ENCODE measurements at regions not wholly inside any gene's neighbourhood (a gene's known extent, or its start where the extent isn't known, plus 50 kb on each side); places are given as distances from the start of the nearest gene placed in this dataset.

- TF ChIP-seq CTCF (IDR thresholded peaks at IDR 0.05 in 8 of 11, conservative IDR thresholded peaks at IDR 0.05 in 3 of 11) (no peak), POLR2A (IDR thresholded peaks at IDR 0.05) (no peak)
These were observed 139.4 kb upstream of the TP63 start for GRCh38 chr3:189491831-189492230.
